ENCODE measurements at regions not wholly inside any gene's neighbourhood (a gene's known extent, or its start where the extent isn't known, plus 50 kb on each side); places are given as distances from the start of the nearest gene placed in this dataset.

DNA sequence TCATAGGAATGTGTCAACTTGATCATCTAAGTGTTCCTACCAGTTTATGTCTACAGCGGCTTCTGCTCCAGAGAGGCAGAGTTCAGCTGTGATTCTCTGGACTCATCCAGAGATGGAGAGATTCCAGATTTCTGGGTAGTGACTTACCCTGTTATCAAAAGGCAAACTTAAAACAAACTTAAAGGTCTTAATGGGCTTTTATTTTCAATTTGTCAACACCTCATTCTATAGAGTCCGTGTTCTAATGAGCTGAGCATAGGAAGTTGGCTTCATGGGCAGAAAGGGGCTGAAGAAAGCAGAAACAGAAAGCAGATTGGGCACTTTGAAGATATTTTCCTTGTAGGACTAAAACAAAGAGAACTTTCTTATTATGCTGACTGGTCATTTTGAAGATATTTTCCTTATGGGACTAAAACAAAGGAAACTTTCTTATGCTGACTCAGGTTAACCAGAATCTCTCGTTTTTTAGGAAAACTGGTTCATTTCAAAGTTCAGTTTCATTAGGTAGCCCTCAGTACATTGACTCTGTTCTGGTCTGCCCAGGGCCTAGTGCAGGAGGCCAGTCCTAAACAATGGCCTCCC is 185.1 kb downstream of the CDH26 start:
- TF ChIP-seq POLR2A (IDR thresholded peaks at IDR 0.05; ENCODE audit: low read depth, low read length): no peak
- TF ChIP-seq POLR2AphosphoS5 (IDR thresholded peaks at IDR 0.05; ENCODE audit: low read depth, low read length): no peak
- TF ChIP-seq TAF1 (IDR thresholded peaks at IDR 0.05; ENCODE audit: low read depth, low read length): no peak

Data from GM12891 (cell line).